Globus pallidus (tissue), 1 donor: ENCODE measurements at regions not wholly inside any gene's neighbourhood (a gene's known extent, or its start where the extent isn't known, plus 50 kb on each side); places are given as distances from the start of the nearest gene placed in this dataset.
"Not testable (repeated sequence)": the region's sequence is repeated elsewhere in the genome, so short reads cannot be mapped to it uniquely, and the experiment has no call there.

Source experiments
- DNase-seq: peaks from one replicate; pipeline ENCODE4 v3.0.0-alpha.2; 2015; ENCODE audit warnings: low spot score

DNA sequence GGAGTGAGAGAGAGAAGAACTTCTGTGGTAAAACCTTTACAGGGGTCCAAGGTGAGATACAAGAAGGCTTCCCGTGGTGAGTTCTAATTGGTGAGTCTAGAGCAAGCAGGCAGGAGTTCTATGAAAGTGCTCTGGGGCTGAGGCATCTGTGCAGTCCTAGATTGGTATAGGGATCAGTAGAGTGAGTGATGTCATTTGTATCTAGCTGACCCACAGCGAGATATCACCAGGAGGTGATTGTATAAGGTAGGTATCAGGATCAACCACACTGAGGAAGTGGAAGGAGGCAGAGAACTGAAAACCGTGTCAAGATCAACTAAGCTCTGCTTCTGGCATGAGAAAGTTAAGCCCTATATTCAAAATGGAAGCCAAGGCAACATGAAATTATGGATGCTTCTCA, 1648.9 kb upstream of the TMEFF2 start:
- DNase-seq = no peak

DNA sequence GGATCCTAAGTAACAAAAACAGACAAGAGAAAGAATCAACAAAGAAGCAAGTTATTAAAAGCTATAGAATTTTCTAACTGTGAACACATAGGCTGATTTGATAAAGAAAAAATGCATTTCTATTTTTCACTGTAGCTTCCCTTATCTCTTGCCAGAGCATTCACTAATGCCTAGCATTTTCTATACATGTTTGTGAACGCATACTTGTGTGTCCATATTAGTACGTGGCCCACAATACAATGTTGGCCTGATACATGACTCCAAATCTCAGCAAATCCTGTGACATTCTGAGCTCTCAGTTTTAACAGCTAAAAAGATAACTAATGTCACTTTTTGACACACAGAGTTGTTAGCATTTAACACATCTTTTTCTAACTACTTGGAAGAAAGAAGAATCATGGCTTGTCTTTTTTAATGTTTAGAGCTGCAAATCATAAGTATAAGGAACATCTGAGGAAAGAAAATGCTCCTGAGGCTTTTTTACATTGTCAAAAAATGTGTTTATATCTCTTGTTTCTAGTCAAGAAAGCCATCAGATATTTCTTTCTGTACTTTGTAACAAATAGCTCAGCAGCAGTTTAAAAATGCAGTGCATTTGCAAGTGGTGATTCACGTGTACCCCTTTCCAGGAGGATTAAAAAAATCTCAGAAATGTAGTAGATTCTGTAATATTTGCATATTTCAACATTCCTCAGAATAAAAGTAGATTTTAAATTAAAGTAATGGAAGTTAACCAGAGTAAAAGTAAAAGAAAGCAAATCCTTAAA, 1646.8 kb upstream of the TMEFF2 start:
- no peak for DNase-seq

DNA sequence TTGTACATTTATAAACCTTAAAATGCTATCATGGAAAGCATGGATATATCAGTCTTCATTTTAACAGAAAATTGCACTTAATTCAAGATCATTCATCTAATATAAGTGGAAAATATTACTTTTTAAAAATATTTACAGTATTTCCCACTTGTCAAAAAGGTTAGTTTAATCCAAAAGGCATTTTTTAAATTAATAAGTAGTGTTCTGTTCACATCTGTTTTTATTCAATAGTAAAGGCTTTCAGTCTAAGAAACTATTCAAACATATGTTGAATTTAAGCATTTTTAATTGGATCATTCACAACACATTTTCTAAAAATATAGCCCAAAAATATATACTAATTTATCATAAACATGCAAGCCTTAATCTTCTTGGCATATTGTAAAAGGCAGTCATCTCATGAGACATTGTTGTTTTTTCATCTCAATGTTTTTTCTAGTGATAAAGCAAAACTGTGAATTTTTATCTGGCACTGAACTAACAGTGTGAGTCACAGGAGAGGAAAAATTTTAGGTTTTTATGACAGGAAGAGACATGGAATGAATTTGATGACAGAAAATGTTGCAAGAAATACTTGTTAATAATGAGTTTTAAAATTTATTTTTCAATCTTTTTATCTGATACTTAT, 1642.5 kb upstream of the TMEFF2 start:
- no peak for DNase-seq

DNA sequence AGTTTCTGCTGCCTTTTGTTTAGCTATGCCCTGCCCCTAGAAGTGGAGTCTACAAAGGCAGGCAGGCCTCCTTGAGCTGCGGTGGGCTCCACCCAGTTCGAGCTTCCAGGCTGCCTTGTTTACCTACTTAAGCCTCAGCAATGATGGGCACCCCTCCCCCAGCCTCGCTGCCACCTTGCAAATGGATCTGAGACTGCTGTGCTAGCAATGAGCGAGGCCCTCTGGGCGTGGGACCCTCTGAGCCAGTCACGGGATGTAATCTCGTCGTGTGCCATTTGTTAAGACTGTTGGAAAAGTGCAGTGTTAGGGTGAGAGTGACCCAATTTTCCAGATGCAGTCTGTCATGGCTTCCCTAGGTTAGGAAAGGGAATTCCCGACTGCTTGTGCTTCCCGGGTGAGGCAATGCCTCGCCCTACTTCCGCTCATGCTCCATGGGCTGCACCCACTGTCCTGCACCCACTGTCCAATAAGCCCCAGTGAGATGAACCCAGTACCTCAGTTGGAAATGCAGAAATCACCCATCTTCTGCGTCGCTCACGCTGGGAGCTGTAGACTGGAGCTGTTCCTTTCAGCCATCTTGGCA, 1641.8 kb upstream of the TMEFF2 start:
- not testable (repeated sequence) for DNase-seq

DNA sequence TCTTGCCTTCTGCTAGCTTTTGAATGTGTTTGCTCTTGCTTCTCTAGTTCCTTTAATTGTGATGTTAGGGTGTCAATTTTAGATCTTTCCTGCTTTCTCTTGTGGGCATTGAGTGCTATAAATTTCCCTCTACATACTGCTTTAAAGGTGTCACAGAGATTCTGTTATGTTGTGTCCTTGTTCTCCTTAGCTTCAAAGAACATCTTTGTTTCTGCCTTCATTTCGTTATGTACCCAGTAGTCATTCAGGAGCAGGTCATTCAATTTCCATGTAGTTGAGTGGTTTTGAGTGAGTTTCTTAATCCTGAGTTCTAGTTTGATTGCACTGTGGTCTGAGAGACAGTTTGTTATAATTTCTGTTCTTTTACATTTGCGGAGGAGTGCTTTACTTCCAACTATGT, 1639.2 kb upstream of the TMEFF2 start:
- not testable (repeated sequence) for DNase-seq

DNA sequence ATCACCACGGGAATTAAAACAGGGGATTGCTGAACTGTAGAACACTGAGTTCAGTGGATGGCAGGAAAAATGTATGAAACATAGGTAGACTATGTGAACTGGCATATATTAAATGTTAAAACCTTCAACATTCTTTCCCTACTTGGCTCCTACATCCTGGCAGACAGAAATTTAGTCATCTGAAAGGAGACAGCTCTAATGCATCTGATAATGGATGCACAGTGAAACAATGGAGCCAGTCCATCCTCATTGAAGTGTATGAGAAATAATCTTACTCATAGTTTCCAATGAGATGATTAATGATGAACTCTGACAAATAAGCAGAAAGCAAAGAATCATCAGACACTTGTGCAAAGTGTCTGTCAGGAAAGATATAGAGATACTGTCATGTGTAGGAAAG, 1629.7 kb upstream of the TMEFF2 start:
- DNase-seq = no peak

DNA sequence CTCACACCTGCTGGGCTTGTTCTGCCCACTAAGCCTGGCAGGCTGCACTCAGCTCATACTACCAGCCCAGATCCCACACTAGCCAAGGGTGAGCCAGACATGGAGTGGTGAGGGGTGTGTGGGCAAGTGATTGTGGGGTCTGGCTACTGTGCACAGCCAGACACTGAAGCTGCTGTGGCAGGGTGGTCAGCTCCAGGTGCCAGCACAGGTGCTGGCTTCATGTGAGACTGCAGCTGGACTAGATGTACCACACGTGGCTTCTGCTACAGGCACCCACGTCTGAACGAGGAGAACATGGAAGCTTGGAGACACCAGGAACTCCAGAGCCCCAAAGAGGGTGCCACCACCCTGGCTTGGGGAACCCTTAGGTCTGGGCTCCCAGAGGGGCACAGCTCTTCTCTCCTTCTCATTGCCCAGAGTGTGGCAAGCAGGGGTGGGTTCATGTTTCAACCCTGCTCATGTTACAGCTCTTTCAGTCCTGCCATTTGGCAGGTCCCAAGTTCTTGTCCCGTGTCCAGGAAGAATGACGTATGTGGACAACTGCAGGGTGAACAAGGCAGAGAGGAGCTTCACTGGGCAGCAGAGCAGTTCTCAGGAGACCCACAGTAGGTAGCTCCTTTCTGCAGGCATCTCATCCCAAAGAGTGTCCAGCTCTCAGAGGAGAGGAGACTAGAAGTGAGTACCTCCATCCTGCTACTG, 1624.2 kb upstream of the TMEFF2 start:
- no peak for DNase-seq

DNA sequence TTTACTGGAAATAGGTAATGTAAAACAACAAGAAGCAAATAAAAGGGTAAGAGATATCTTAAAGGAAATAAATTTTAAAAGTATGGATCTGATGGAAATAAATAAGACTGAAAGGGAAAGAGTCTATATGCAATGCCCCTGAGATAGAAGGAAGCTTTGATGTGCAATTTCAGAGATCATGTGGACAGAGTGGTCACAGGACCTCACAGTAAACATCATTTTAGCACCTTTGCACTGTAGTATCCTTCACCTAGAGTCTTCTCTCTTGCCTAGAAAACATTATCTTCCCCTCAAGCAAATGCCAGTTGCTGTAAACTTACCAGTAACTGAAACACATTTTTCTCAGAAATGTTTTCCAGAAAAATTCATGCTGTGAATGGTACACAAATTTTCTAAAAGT, 1621.3 kb upstream of the TMEFF2 start:
- DNase-seq = no peak

DNA sequence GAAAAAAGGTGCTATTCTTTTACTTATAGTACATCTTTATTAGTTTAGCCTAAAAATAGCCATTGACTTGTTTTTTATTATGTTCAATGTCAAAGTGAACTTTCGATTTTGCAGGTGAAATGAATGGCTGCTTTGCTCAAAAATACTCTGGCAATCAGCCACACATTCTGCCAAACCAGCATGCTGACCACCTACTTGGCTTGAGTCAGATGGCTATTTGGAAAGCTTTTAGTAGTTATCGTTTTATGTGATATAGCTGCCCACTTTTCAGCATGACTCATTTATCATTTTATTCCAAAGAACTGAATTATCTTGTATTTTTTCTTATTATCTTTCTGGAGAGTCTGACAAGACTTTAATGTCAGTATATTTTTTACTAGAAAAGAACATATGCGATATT, 1615.8 kb upstream of the TMEFF2 start:
- no peak for DNase-seq

DNA sequence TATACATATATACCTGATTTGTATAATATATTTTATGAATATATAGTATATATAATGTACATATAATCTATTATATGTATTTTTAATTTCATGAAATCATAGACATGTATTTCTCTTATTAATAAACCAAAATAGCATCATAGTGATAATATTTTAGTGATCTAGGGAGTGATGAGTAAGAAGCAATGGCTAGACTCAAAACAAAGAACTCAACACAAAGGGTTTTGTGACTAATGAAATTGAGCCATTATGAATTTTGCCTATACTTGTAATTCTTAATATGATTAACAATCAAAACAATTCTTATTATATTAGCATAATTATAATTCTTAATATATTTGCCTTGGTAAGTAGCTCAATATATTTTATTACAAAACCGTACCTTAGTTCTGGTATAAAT, 1614.1 kb upstream of the TMEFF2 start:
- no peak for DNase-seq

DNA sequence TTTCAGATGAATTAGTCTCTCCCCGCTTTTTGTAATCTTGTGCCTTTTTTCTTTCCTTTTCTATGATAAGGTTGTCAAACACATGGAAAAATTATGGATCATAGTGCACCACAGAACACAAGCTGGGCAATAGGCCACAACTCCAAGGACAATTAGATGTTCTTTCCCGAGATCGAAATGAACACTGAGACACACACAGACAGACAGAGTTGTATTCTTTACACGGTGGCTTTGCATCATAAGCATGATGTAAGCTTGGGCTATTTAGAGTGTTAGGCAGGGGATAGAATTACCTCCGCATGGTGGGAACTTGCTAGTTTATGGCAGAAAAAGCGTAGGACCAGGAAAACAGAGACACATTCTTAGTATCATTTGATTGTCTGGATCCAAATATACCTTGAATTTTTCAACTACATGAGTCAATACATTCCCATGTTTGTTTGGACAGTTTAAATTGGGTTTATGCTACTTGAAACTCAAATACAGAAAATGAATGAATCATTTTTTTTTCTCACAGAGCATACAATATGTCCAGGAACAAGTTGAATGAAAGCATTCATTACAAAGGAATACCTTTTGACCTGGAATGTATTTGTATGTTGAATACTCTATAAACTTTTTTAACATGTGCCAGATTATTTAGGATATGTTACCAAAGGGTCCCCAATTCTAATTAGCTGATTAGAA, 1611.5 kb upstream of the TMEFF2 start:
- peak; percentile 3 for DNase-seq

DNA sequence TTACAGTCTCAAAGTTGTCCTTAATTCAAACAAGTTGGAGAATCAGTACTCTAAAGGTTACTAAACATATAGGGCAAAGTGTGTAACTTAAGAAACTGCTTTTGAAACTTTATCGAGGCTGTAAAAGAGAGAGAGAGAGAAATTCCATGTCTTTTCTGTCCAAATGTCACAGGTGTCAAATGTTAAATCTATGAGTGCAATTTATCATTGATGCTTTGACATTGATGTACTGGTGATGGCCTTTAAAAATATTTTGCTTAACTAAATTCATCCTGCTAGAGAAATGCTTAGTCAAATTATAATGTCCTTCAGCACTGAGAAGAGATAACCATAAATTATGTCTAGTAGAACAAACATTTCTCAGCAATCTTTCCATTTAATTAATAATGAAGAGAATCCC, 1602.1 kb upstream of the TMEFF2 start:
- DNase-seq = no peak

DNA sequence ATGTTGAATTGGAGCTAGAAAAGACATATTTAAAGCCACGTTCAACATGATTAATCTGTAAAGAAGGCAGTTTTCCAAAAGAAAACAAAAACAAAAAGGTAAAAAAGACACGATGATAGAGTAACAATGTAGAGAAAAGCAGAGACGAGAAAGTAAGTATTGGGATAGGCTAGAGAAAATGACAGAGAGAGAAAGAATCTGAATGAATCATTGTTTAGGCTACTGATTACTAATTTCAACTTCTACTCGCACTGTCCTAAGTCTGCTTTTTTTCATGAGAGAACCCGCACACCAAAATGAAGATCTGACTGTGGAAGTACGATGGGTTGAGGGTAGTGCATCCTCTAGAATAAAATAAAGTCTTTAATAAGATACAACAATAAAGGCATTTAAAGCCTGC, 1599.2 kb upstream of the TMEFF2 start:
- no peak for DNase-seq

DNA sequence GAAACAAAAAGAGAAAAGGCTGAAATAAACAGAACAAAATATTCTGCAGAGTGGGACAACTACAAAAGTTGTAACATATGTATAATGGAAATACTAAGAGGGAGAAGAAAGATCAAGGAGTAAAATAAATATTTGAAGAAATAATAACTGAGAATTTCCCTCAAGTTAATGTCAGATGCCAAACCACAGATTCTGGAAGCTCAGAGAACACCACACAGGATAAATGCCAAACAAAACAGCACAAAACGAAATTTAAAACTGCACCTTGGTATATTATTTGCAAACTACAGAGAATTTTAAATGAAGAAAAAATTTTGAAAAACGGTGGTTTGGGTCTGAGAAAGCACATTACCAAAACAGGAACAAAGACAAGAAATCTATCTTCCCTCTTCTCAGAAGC, 1588.9 kb upstream of the TMEFF2 start:
- DNase-seq = no peak

DNA sequence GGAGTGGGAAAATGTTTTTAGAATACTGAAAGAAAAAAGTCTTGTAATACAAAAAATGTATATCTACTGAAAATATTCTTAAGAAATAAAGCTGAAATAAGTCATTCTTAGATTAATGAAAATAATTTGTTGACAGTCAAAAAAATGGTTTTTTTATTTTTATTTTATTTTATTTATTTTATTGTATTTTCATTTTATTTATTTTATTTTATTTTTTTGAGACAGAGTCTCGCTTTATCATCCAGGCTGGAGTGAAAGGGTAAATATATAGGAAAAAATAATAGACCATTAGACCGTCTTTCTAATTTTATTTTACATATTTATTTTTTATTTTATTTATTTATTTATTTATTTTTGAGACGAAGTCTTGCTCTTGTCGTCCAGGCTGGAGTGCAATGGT, 1583.6 kb upstream of the TMEFF2 start:
- no peak for DNase-seq

DNA sequence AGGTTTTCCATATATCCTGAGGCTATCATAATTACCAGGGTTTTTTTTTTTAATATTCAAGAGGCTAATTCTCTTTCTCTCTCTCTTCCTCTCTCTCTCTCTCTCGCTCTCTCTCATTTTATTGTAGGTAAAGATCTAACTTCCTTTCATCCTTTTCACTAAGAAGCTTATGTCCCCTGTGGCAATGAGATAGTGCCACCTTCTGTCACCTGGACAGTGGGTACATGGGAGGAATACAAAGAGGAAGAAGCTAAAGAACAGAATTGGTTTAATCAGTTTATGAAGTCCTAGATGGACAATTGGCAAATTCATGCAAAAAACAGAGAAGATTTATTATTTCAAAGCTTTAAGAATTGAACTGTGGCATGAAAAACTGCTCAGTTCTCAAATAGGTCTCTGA, 1582.3 kb upstream of the TMEFF2 start:
- DNase-seq = no peak

DNA sequence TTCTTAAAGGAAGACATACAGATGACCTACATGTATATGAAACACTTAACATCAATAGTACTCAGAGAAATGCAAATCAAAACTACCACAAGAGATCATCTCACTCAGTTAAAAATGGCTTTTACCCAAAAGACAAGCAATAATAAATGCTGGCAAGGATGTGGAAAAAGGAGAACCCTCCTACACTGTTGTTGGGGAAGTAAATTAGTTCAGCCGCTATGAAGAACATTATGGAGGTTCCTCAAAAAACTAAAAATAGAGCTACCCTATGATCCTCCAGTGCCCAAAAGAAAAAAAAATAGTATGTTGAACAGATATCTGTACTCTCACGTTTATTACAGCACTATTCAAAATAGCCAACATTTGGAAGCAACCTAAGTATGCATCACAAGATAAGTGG, 1579.4 kb upstream of the TMEFF2 start:
- peak; percentile 0 for DNase-seq

DNA sequence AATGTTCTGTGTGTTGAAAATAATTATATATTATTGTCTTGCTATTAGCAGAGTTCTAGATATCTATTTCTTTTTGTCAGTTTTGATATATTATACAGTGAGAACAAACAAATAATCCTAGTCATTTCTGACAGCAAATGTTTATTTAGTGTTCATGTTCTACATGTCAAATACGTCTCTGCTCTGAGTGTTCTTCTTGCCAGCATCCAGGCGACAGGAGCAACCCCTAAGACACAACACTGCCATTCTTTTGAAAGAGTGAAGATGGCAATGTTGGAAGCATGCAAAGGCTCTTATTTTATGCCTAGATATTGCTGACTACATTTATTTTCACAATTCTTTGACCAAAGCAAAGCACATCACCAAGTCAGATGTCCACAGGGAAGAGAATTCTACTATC, 1556.6 kb upstream of the TMEFF2 start:
- DNase-seq = no peak

DNA sequence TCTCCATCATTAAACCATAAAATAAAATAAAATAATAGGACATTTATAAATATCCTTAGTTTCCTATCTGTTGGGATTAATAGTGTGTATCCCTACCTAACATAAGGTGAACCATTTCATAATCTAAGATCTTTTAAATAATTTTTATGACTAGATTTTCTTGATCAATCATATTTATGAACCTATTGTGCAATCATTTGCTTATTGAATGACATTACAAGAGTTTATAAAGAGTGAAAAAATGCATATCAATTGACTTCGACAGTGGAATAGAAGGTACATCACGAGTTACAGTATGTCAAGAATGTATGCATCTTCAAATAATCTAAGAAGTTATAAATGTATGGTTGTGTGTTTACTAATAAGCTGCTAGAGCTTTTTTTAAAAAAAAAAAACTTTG, 1554.8 kb upstream of the TMEFF2 start:
- no peak for DNase-seq

DNA sequence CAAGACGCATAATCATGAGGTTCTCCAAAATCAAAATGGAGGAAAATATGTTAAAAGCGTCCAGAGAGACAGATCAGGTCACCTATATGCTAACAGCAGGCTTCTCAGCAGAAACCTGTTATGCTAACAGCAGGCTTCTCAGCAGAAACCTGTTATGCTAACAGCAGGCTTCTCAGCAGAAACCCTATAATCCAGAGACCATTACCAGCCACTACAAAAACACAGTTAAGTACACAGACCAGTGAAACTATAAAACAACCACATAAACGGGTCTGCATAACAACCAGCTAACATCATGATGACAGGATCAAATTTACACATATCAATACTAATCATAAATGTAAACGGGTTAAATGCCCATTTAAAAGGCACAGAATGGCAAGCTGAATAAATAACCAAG, 1548.4 kb upstream of the TMEFF2 start:
- DNase-seq = no peak

DNA sequence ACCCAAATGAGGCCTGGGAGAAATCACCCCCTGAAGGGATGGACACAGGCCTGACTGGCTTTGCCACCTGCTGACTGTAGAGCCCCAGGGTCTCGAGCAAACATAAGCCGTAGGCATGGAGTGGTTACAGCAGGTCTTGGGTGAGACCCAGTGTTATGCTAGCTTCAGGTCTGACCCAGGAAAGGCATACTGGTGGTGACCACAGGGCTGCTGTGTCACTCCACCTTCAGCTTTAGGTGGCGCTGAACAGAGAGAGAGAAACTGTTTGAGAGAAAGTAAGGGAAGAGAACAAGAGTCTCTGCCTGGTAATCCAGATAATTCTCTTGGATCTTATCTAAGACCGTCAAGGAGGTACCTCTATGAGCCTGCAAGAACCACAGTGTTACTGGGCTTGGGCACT, 1544.2 kb upstream of the TMEFF2 start:
- DNase-seq = no peak

DNA sequence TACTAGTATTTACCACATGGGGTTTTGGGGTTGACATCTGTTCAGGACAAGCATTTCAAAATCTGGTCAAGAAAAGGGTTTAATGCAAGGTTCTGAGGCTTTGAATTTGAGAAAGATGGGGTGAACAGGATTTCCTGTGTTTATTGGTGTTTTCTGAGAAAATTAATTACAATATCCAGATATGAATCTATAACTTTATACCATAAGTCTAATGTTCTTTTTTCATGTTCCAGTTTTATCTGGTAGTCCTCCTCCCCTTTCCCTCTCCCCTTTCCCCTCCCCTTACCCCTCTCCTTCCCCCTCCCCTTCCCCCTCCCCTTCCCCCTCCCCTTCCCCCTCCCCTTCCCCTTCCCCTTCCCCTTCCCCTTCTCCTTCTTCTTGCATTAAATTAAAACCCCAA, 1518.2 kb upstream of the TMEFF2 start:
- no peak for DNase-seq
